Colonic mucosa (tissue), 4 donors: ENCODE measurements at regions not wholly inside any gene's neighbourhood (a gene's known extent, or its start where the extent isn't known, plus 50 kb on each side); places are given as distances from the start of the nearest gene placed in this dataset.

Experiments
- DNase-seq: peaks from one replicate; pipeline ENCODE4 v3.0.0-alpha.2; 2020
- H3K27ac ChIP-seq: fragments of 200-600 bp; one replicate; pipeline ENCODE4 v1.8.0; 2021
- H3K27me3 ChIP-seq: fragments of 200-600 bp; one replicate; pipeline ENCODE4 v1.8.0; 2021
- H3K36me3 ChIP-seq: fragments of 200-600 bp; one replicate; pipeline ENCODE4 v1.8.0; 2021
- H3K4me1 ChIP-seq: fragments of 200-600 bp; one replicate; pipeline ENCODE4 v1.8.0; 2021; ENCODE audit warnings: mild to moderate bottlenecking
- H3K4me3 ChIP-seq: fragments of 200-600 bp; one replicate; pipeline ENCODE4 v1.8.0; 2021
- H3K9ac ChIP-seq, 2 donors: one replicate each; pipeline ENCODE4 v1.7.0; 2013; ENCODE audit warnings: control low read depth in 2 of 2, low read depth in 2 of 2, low read length in 2 of 2
- H3K9me3 ChIP-seq: fragments of 200-600 bp; one replicate; pipeline ENCODE4 v1.8.0; 2021
- intact Hi-C: fragments of 100-400 bp; cut with DNase I; formaldehyde crosslinking; loops from one replicate; pipeline ENCODE4 v1.14.1; 2022
- TF ChIP-seq, protein P1 (sequence below): fragments of 200-600 bp; IDR thresholded peaks from one replicate; pipeline ENCODE4 v1.8.0; 2022; ENCODE audit warnings: antibody characterized with exemption, mild to moderate bottlenecking
- donor health status: healthy.
- donor health status: DM: no; HTN: no; CAD: no.
- donor health status: DM: no; HTN: no; CAD: no.

DNA sequence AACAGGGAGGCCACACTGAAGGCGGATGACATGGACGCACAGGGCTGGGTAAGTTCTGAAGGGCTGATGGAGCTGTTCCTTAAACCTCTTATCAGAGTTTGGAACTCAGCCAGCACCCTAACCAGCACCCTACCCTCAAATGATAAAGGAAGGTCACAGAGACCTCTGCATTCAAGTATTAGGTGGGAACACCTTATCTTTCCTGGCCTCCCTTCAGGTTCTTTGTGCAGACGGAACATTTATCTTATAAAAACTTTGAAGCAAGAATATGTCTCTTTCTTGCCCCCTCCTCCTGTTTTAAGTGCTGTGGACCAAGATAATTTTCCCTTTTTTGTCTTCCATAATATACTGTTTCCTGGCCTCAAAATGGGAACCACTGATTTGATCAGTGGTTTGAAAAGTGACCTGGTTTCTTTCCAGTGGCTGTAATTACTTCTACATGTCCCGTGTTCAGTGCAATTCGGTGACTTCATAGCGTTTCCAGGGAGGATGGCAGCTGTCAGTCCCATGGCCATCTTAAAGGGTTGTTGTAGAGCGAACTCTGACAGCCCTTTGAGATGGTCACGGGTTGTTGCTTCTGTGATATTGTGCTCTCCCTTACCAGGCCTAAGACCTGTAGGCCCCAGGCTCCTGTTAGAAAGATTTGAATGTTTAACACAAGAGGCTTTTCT is 213.2 kb upstream of the MYLIP start:
- TF ChIP-seq, protein P1, sequence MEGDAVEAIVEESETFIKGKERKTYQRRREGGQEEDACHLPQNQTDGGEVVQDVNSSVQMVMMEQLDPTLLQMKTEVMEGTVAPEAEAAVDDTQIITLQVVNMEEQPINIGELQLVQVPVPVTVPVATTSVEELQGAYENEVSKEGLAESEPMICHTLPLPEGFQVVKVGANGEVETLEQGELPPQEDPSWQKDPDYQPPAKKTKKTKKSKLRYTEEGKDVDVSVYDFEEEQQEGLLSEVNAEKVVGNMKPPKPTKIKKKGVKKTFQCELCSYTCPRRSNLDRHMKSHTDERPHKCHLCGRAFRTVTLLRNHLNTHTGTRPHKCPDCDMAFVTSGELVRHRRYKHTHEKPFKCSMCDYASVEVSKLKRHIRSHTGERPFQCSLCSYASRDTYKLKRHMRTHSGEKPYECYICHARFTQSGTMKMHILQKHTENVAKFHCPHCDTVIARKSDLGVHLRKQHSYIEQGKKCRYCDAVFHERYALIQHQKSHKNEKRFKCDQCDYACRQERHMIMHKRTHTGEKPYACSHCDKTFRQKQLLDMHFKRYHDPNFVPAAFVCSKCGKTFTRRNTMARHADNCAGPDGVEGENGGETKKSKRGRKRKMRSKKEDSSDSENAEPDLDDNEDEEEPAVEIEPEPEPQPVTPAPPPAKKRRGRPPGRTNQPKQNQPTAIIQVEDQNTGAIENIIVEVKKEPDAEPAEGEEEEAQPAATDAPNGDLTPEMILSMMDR, result no peak

DNA sequence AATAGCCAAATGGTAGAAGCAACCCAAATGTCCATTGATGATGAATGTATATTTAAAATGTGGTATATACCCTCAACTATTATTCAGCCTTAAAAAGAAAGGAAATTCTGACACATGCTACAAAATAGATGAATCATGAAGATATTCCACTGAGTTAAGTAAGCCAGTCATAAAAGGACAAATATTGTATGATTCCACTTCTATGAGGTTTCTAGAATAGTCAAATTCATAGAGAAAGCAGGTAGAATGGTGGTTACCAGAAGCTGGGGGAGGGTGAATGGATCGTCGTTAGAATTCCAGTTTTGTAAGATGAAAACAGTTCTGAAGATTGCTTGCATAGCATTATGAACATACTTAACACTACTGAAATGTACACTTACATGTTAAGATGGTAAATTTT is 214.3 kb upstream of the MYLIP start:
- no peaks in the 10 kb centered on the region for H3K4me1 ChIP-seq
- no peaks in the 10 kb centered on the region for H3K36me3 ChIP-seq
- no peak overlapping the region for H3K27ac ChIP-seq
- no peak for DNase-seq
- H3K4me3 ChIP-seq, result no peak overlapping the region
- intact Hi-C loops, result no loop called here
- TF ChIP-seq, protein P1, result no peak
- H3K27me3 ChIP-seq, result no peaks in the 10 kb centered on the region
- H3K9me3 ChIP-seq, result no peaks in the 10 kb centered on the region
- H3K9ac ChIP-seq, result no peak overlapping the region

More for the DNA sequence above, 213.2 kb upstream of the MYLIP start:
- intact Hi-C loops, result no loop called here
- DNase-seq, result no peak
- Histone ChIP-seq H3K4me1 (no peaks in the 10 kb centered on the region), H3K9me3 (no peaks in the 10 kb centered on the region), H3K27ac (no peak overlapping the region), H3K4me3 (no peak overlapping the region), H3K36me3 (no peaks in the 10 kb centered on the region), H3K27me3 (no peaks in the 10 kb centered on the region), H3K9ac (no peak overlapping the region)

DNA sequence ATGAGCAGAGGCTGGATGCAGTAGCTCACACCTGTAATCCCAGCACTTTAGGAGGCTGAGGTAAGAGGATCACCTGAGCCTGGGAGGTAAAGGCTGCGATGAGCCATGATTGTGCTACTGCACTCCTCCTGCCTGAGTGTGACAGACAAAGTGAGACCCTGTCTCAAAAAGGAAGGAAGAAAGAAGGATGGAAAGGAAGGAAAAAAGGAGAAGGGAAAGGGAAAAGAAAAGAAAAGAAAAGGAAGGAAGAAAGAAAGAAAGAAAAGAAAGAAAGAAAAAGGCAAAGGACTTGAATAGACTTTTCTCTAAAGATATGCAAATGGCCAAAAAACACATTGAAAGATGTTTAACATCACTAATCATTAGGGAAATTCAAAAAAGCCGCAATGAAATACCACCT is 215.3 kb upstream of the MYLIP start:
- Histone ChIP-seq H3K9ac (no peak overlapping the region), H3K4me3 (no peak overlapping the region), H3K9me3 (no peaks in the 10 kb centered on the region), H3K27me3 (no peaks in the 10 kb centered on the region), H3K36me3 (no peaks in the 10 kb centered on the region), H3K27ac (no peak overlapping the region), H3K4me1 (no peaks in the 10 kb centered on the region)
- DNase-seq, result no peak
- intact Hi-C loops, result no loop called here
- TF ChIP-seq, protein P1, result no peak

DNA sequence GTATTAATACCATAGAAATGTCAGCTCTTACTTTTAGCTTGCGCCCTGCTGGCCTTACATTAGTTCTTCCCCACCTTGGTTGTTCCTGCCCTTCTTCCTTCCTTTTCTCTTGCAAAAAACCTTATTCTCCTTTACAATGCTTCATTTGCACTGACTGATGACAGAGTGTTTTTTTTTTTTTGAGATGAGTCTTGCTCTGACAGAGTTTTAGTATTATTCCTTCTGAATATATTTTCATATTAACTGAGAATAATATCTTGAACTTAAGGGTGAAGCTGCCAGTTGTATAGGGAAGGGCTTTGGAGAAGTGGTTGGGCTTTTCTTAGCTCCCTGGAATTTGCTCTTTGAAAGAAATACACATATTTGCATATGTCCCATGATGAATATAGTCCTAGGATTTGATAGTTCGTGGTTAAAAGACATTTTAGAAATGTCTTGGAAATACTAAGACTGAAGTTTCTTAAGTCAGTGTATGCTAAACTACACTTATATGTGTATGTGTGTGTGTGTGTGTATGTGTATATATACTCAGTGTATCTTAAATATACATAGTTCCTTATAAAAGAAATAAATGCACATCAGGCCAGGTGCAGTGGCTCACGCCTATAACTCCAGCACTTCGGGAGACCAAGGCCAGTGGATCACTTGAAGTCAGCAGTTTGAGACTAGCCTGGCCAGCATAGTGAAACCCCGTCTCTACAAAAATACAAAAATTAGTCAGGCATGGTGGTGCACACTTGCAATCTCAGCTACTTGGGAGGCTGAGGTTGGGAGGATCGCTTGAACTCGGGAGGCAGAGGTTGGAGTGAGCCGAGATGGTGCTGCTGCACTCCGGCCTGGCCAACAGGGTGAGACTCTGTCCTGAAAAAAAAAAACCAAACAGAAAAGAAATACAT is 216.1 kb upstream of the MYLIP start:
- Histone ChIP-seq H3K9me3 (no peaks in the 10 kb centered on the region), H3K27me3 (no peaks in the 10 kb centered on the region), H3K4me3 (no peak overlapping the region), H3K27ac (no peak overlapping the region), H3K4me1 (no peaks in the 10 kb centered on the region), H3K36me3 (no peaks in the 10 kb centered on the region), H3K9ac (no peak overlapping the region)
- intact Hi-C loops, result no loop called here
- TF ChIP-seq, protein P1, result no peak
- no peak for DNase-seq

DNA sequence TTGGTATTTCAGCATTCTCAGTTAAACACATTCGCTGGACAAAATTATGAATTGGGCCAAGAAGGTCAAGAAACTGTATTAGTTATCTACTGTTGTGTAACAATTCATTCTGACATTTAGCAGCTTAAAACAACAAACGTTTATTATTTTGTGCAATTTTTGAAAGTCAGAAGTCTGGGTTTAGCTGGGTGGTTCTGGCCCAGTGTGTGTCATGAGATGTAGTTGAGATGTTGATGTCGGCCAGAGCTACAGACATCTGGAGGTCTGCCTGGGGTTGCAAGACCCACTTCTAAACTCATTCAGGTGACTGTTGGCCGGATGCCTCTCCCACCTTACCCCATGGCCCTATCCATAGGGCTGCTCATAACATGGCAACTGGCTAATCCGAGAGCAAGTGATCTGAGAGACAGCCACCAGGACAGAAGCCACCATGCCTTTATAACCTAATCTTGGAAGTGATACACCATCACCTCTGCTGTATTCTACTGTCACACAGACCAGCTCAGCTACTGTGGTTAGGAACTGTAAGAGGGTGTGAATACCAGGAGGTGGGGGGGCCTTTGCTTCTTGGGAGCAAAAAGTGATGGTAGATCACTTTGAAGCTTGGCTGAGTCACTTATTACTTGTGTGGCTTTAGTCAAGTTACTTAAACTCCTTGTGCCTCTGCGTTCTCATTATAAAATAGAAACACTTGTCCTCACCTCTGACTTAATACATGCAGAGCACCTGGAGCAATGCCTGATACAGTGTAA is 217.0 kb upstream of the MYLIP start:
- Histone ChIP-seq H3K27me3 (no peaks in the 10 kb centered on the region), H3K9ac (no peak overlapping the region), H3K4me3 (no peak overlapping the region), H3K4me1 (no peaks in the 10 kb centered on the region), H3K36me3 (no peaks in the 10 kb centered on the region), H3K27ac (no peak overlapping the region), H3K9me3 (no peaks in the 10 kb centered on the region)
- TF ChIP-seq, protein P1, result no peak
- DNase-seq, result no peak
- intact Hi-C loops, result no loop called here
